GM23248 (cell line): ENCODE measurements at regions not wholly inside any gene's neighbourhood (a gene's known extent, or its start where the extent isn't known, plus 50 kb on each side); places are given as distances from the start of the nearest gene placed in this dataset.

Experiments
- DNase-seq: peaks from one replicate; pipeline ENCODE4 v3.0.0-alpha.2; 2015
- H2AFZ ChIP-seq: fragments of 200-600 bp; sonication (generic); 2 replicates; pipeline ENCODE4 v1.6.1; 2016; ENCODE audit warnings: antibody characterized with exemption
- H3F3A ChIP-seq: fragments of 200-600 bp; sonication (generic); 2 replicates; pipeline ENCODE4 v1.6.1; 2016; ENCODE audit warnings: mild to moderate bottlenecking, antibody characterized with exemption, mixed run types; ENCODE audit not compliant: insufficient read depth
- H3K27ac ChIP-seq: fragments of 200-600 bp; sonication (generic); 2 replicates; pipeline ENCODE4 v1.5.1; 2016; ENCODE audit warnings: mild to moderate bottlenecking
- H3K27me3 ChIP-seq: fragments of 200-600 bp; sonication (generic); replicated peaks from 2 replicates; pipeline ENCODE4 v1.6.1; 2016; ENCODE audit warnings: mild to moderate bottlenecking; ENCODE audit not compliant: insufficient read depth
- H3K36me3 ChIP-seq: fragments of 200-600 bp; sonication (generic); 2 replicates; pipeline ENCODE4 v1.6.1; 2016; ENCODE audit warnings: low read depth, mild to moderate bottlenecking
- H3K4me1 ChIP-seq: fragments of 200-600 bp; sonication (generic); 2 replicates; pipeline ENCODE4 v1.6.1; 2016; ENCODE audit warnings: mild to moderate bottlenecking; ENCODE audit not compliant: insufficient read depth
- H3K4me2 ChIP-seq: fragments of 200-600 bp; sonication (generic); one replicate; pipeline ENCODE4 v1.6.1; 2016; ENCODE audit warnings: mild to moderate bottlenecking; ENCODE audit not compliant: unreplicated experiment
- H3K4me3 ChIP-seq: fragments of 200-600 bp; sonication (generic); 2 replicates; pipeline ENCODE4 v1.5.1; 2016; ENCODE audit warnings: mild to moderate bottlenecking
- H3K79me2 ChIP-seq: fragments of 200-600 bp; sonication (generic); 2 replicates; pipeline ENCODE4 v1.6.1; 2016; ENCODE audit warnings: mild to moderate bottlenecking; ENCODE audit not compliant: insufficient read depth
- H3K9ac ChIP-seq: fragments of 200-600 bp; sonication (generic); 2 replicates; pipeline ENCODE4 v1.6.1; 2016; ENCODE audit warnings: mild to moderate bottlenecking
- H3K9me2 ChIP-seq: fragments of 200-600 bp; sonication (generic); 2 replicates; pipeline ENCODE4 v1.6.1; 2016; ENCODE audit warnings: mixed run types, mild to moderate bottlenecking, moderate library complexity; ENCODE audit not compliant: insufficient read depth
- H3K9me3 ChIP-seq: fragments of 200-600 bp; sonication (generic); one replicate; pipeline ENCODE4 v1.6.1; 2017; ENCODE audit warnings: low read depth
- H4K20me1 ChIP-seq: fragments of 200-600 bp; sonication (generic); 2 replicates; pipeline ENCODE4 v1.6.0; 2016; ENCODE audit not compliant: insufficient read depth
- EZH2 ChIP-seq: fragments of 200-600 bp; sonication (generic); IDR thresholded peaks from 2 replicates; pipeline ENCODE4 v1.6.1; 2018; ENCODE audit warnings: antibody characterized with exemption, mild to moderate bottlenecking; ENCODE audit not compliant: insufficient read depth, poor library complexity, severe bottlenecking
- EZH2phosphoT487 ChIP-seq: fragments of 200-600 bp; sonication (generic); IDR thresholded peaks from 2 replicates; pipeline ENCODE4 v1.6.1; 2018; ENCODE audit warnings: antibody characterized with exemption, moderate library complexity, mild to moderate bottlenecking, low read depth; ENCODE audit not compliant: insufficient read depth
- WGBS, 2 experiments: methylation state at CpG; one replicate each; pipeline ENCODE4 v1.1.6; 2015 to 2017; ENCODE audit warnings: low lambda C conversion rate in 2 of 2, low coverage in 1 of 2; ENCODE audit errors: missing lambda C conversion rate in 2 of 2; 5-methylcytosine and 5-hydroxymethylcytosine counted together
- in situ Hi-C: fragments of 300-500 bp; cut with MboI; formaldehyde crosslinking; loops from 2 replicates; pipeline ENCODE4 v1.15.0; 2020

- H3K9me3 ChIP-seq: no peaks in the 10 kb centered on the region
Measured at GRCh38 chr10:131743190-131744151, 157.3 kb upstream of the PPP2R2D start.

GRCh38 chr10:131744346-131744745 is 156.5 kb upstream of the PPP2R2D start:
- no peak overlapping the region for H3K27ac ChIP-seq
- H3K9ac ChIP-seq: no peak overlapping the region
- no peaks in the 10 kb centered on the region for H3K27me3 ChIP-seq
- in situ Hi-C loops: no loop called here
- TF ChIP-seq EZH2phosphoT487 (no peak), EZH2 (no peak)
- no peaks in the 10 kb centered on the region for H3K4me1 ChIP-seq
- H3F3A ChIP-seq: no peaks in the 10 kb centered on the region
- H3K79me2 ChIP-seq: no peaks in the 10 kb centered on the region
- no peaks in the 10 kb centered on the region for H3K36me3 ChIP-seq
- no peaks in the 10 kb centered on the region for H4K20me1 ChIP-seq
- no peak overlapping the region for H3K4me3 ChIP-seq
- WGBS, 2 experiments: 31 to 33% methylated on average over 10 of the region's 10 CpGs
- no peaks in the 10 kb centered on the region for H3K9me3 ChIP-seq
- no peaks in the 10 kb centered on the region for H3K9me2 ChIP-seq
- no peak overlapping the region for H3K4me2 ChIP-seq
- no peak overlapping the region for H2AFZ ChIP-seq
- no peak for DNase-seq

More at GRCh38 chr10:131743190-131744151, 157.3 kb upstream of the PPP2R2D start:
- no peak overlapping the region for H3K4me3 ChIP-seq
- H3K79me2 ChIP-seq: no peaks in the 10 kb centered on the region
- H3K36me3 ChIP-seq: no peaks in the 10 kb centered on the region
- in situ Hi-C loops: no loop called here
- no peak overlapping the region for H2AFZ ChIP-seq
- H3K27me3 ChIP-seq: no peaks in the 10 kb centered on the region
- TF ChIP-seq EZH2phosphoT487: no peak
- no peak for TF ChIP-seq EZH2
- 9 to 14% methylated on average over 24 of the region's 24 CpGs for WGBS, 2 experiments
- no peaks in the 10 kb centered on the region for H3K9me2 ChIP-seq
- H3K27ac ChIP-seq: no peak overlapping the region
- H3K9ac ChIP-seq: no peak overlapping the region
- no peak for DNase-seq
- no peak overlapping the region for H3K4me2 ChIP-seq
- H3F3A ChIP-seq: no peaks in the 10 kb centered on the region
- no peaks in the 10 kb centered on the region for H4K20me1 ChIP-seq
- H3K4me1 ChIP-seq: no peaks in the 10 kb centered on the region

GRCh38 chr10:131745591-131745990 is 155.2 kb upstream of the PPP2R2D start:
- 58 to 59% methylated on average over 12 of the region's 12 CpGs for WGBS, 2 experiments
- Histone ChIP-seq H3K79me2 (no peaks in the 10 kb centered on the region), H3K9me2 (no peaks in the 10 kb centered on the region), H3K36me3 (no peaks in the 10 kb centered on the region), H3K4me2 (no peak overlapping the region), H3K27me3 (no peaks in the 10 kb centered on the region), H3K4me1 (no peaks in the 10 kb centered on the region), H2AFZ (no peak overlapping the region), H3K9ac (no peak overlapping the region), H3K27ac (no peak overlapping the region), H3F3A (no peaks in the 10 kb centered on the region), H3K4me3 (no peak overlapping the region), H4K20me1 (no peaks in the 10 kb centered on the region), H3K9me3 (no peaks in the 10 kb centered on the region)
- in situ Hi-C loops: no loop called here
- no peak for DNase-seq
- TF ChIP-seq EZH2 (no peak), EZH2phosphoT487 (no peak)

- no peaks in the 10 kb centered on the region for H3K27me3 ChIP-seq
- no peak for TF ChIP-seq EZH2phosphoT487
- TF ChIP-seq EZH2: no peak
- 57 to 67% methylated on average over 17 to 20 of the region's 20 CpGs for WGBS, 2 experiments
- H3K9me2 ChIP-seq: no peaks in the 10 kb centered on the region
- H3K27ac ChIP-seq: no peak overlapping the region
- H3K79me2 ChIP-seq: no peaks in the 10 kb centered on the region
- no peak for DNase-seq
- no peak overlapping the region for H3K4me3 ChIP-seq
- in situ Hi-C loops: no loop called here
- H3K9me3 ChIP-seq: no peaks in the 10 kb centered on the region
- no peaks in the 10 kb centered on the region for H4K20me1 ChIP-seq
- no peak overlapping the region for H3K4me2 ChIP-seq
- no peaks in the 10 kb centered on the region for H3F3A ChIP-seq
- no peaks in the 10 kb centered on the region for H3K36me3 ChIP-seq
- H2AFZ ChIP-seq: no peak overlapping the region
- H3K4me1 ChIP-seq: no peaks in the 10 kb centered on the region
- no peak overlapping the region for H3K9ac ChIP-seq
Measured at GRCh38 chr10:131746241-131746711, 154.5 kb upstream of the PPP2R2D start.

- Histone ChIP-seq H3K4me2 (no peak overlapping the region), H2AFZ (no peak overlapping the region), H3F3A (no peaks in the 10 kb centered on the region), H3K4me1 (no peaks in the 10 kb centered on the region), H3K9me3 (no peaks in the 10 kb centered on the region), H3K79me2 (no peaks in the 10 kb centered on the region), H4K20me1 (no peaks in the 10 kb centered on the region), H3K9me2 (no peaks in the 10 kb centered on the region), H3K36me3 (no peaks in the 10 kb centered on the region), H3K27ac (no peak overlapping the region), H3K4me3 (no peak overlapping the region), H3K9ac (no peak overlapping the region), H3K27me3 (no peaks in the 10 kb centered on the region)
- TF ChIP-seq EZH2: no peak
- TF ChIP-seq EZH2phosphoT487: no peak
- WGBS, 2 experiments: 50 to 68% methylated on average over 1 of the region's 1 CpG
- in situ Hi-C loops: no loop called here
- DNase-seq: no peak
Measured at GRCh38 chr10:131746785-131747184, 154.0 kb upstream of the PPP2R2D start.
